HL-60 (cell line): ENCODE measurements at regions not wholly inside any gene's neighbourhood (a gene's known extent, or its start where the extent isn't known, plus 50 kb on each side); places are given as distances from the start of the nearest gene placed in this dataset.

Experiments
- POLR2AphosphoS5 ChIP-seq: IDR thresholded peaks from 2 replicates; pipeline ENCODE4 v1.6.1; 2012; ENCODE audit warnings: low read depth
- SPI1 ChIP-seq: IDR thresholded peaks from 2 replicates; pipeline ENCODE4 v1.6.1; 2012; ENCODE audit warnings: low read depth, mild to moderate bottlenecking, borderline replicate concordance
- TF ChIP-seq, protein P1 (sequence below): IDR thresholded peaks from one replicate; pipeline ENCODE4 v1.5.1; 2011; ENCODE audit warnings: low read length, control low read depth, inconsistent platforms; ENCODE audit not compliant: insufficient read depth

DNA sequence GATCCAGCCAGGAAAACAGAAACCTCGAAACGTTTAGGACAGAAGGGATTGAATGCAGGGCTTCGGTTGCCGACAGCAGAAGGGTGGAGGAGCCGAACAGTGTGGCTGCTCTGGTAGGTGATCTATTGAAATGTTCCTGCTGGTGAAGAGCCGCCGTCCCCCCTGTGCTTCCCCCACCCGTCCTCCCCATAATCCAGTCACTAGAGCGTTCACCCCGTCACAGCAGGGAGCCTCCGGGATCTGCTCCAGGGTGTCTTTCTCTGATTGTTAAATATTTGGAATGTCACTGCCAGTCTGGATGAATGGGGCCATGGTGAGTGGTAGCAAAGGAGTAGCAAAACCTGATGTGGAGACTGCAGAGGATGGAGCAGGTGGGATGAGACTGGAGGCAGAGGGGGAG is 255.1 kb upstream of the CSF3R start:
- TF ChIP-seq, protein P1, sequence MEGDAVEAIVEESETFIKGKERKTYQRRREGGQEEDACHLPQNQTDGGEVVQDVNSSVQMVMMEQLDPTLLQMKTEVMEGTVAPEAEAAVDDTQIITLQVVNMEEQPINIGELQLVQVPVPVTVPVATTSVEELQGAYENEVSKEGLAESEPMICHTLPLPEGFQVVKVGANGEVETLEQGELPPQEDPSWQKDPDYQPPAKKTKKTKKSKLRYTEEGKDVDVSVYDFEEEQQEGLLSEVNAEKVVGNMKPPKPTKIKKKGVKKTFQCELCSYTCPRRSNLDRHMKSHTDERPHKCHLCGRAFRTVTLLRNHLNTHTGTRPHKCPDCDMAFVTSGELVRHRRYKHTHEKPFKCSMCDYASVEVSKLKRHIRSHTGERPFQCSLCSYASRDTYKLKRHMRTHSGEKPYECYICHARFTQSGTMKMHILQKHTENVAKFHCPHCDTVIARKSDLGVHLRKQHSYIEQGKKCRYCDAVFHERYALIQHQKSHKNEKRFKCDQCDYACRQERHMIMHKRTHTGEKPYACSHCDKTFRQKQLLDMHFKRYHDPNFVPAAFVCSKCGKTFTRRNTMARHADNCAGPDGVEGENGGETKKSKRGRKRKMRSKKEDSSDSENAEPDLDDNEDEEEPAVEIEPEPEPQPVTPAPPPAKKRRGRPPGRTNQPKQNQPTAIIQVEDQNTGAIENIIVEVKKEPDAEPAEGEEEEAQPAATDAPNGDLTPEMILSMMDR, result no peak
- TF ChIP-seq POLR2AphosphoS5 (no peak), SPI1 (no peak)
